WI38 (cell line): ENCODE measurements at regions not wholly inside any gene's neighbourhood (a gene's known extent, or its start where the extent isn't known, plus 50 kb on each side); places are given as distances from the start of the nearest gene placed in this dataset.

Experiments used
- H3K4me3 ChIP-seq: 2 replicates; pipeline ENCODE4 v1.5.1; 2011; ENCODE audit warnings: low read depth, mild to moderate bottlenecking, control low read depth, low read length
- TF ChIP-seq, protein P1 (sequence below): IDR thresholded peaks from 2 replicates; pipeline ENCODE4 v1.5.1; 2012; ENCODE audit warnings: low read depth, mild to moderate bottlenecking, control low read depth, low read length

- TF ChIP-seq, protein P1, sequence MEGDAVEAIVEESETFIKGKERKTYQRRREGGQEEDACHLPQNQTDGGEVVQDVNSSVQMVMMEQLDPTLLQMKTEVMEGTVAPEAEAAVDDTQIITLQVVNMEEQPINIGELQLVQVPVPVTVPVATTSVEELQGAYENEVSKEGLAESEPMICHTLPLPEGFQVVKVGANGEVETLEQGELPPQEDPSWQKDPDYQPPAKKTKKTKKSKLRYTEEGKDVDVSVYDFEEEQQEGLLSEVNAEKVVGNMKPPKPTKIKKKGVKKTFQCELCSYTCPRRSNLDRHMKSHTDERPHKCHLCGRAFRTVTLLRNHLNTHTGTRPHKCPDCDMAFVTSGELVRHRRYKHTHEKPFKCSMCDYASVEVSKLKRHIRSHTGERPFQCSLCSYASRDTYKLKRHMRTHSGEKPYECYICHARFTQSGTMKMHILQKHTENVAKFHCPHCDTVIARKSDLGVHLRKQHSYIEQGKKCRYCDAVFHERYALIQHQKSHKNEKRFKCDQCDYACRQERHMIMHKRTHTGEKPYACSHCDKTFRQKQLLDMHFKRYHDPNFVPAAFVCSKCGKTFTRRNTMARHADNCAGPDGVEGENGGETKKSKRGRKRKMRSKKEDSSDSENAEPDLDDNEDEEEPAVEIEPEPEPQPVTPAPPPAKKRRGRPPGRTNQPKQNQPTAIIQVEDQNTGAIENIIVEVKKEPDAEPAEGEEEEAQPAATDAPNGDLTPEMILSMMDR = no peak
- no peak overlapping the region for H3K4me3 ChIP-seq
Observed at GRCh38 chr1:208844158-208844557, 600.0 kb upstream of the PLXNA2 start.

- no peak overlapping the region for H3K4me3 ChIP-seq
- TF ChIP-seq, protein P1 = no peak
Observed at GRCh38 chr1:208848854-208849253, 604.7 kb upstream of the PLXNA2 start.

- no peak overlapping the region for H3K4me3 ChIP-seq
- TF ChIP-seq, protein P1 = no peak
Observed at GRCh38 chr1:208850442-208850841, 606.3 kb upstream of the PLXNA2 start.

DNA sequence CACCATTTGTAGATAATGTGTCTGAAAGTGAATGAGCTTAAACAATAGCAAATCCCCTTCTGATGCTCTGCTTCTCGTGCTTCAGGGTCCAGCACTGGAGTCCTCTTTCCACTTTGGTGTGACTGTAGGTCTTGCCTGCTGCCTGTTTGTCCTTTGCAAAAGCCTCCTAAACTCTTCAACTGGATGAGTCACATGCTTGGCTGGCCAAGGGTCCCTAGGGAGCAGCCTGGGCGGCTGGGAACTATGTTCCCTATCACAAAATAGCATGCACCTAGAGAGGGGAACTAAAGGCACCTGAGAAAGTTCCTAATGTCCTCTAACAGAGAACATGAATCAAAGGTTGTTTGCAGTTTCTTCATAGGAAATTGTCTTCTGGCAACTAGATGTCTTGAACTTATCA, 607.2 kb upstream of the PLXNA2 start:
- TF ChIP-seq, protein P1 = no peak
- no peak overlapping the region for H3K4me3 ChIP-seq

- no peak overlapping the region for H3K4me3 ChIP-seq
- TF ChIP-seq, protein P1 = no peak
Observed at GRCh38 chr1:208852911-208853310, 608.7 kb upstream of the PLXNA2 start.

GRCh38 chr1:208855403-208855802, 611.2 kb upstream of the PLXNA2 start:
- TF ChIP-seq, protein P1 = no peak
- no peak overlapping the region for H3K4me3 ChIP-seq

DNA sequence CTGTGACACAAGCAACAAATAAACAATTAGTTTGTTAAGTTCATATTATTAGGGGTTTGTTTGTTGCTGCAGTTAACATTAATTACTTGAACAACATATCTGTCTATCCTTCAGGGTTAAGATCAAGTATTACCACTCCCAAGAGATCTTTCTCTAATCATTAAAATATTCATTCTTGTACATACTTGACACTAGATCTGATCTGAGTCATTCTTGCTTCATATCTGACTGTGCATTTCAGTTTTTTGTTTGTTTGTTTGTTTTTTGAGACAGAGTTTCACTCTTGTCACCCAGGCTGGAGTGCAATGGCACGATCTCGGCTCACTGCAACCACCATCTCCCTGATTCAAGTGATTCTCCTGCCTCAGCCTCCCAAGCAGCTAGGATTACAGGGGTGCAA, 613.3 kb upstream of the PLXNA2 start:
- H3K4me3 ChIP-seq = no peak overlapping the region
- TF ChIP-seq, protein P1 = no peak
